Activated naive CD8-positive, alpha-beta T cell treated with anti-CD3 and anti-CD28 coated beads, Interleukin-2, amount 10 ng/mL, durations not matched to agents 7 days and 5 days (primary cell): ENCODE measurements at regions not wholly inside any gene's neighbourhood (a gene's known extent, or its start where the extent isn't known, plus 50 kb on each side); places are given as distances from the start of the nearest gene placed in this dataset.

Experiments
- ATAC-seq: fragments of 150-1000 bp; cut with Tn5 transposase; one replicate; pipeline ENCODE4 v1.10.0; 2021; ENCODE audit warnings: low read depth, moderate library complexity
- POLR2A ChIA-PET: fragments of 350-600 bp; sonication (Branson Sonifier 250); formaldehyde crosslinking; loops from one replicate; lab custom pipeline; 2021; ENCODE audit warnings: antibody characterized with exemption; lab: Charles Lee
- DNase-seq: peaks from one replicate; pipeline ENCODE4 v3.0.0; 2021
- H3K27ac Mint-ChIP-seq: one replicate; pipeline ENCODE4 v1.8.0; 2022; ENCODE audit warnings: mild to moderate bottlenecking, mixed read lengths
- H3K27me3 Mint-ChIP-seq: one replicate; pipeline ENCODE4 v1.8.0; 2022; ENCODE audit warnings: mild to moderate bottlenecking, moderate library complexity, mixed read lengths
- H3K36me3 Mint-ChIP-seq: one replicate; pipeline ENCODE4 v1.8.0; 2021; ENCODE audit warnings: mild to moderate bottlenecking, mixed read lengths
- H3K4me1 Mint-ChIP-seq: one replicate; pipeline ENCODE4 v1.8.0; 2021; ENCODE audit warnings: mixed read lengths
- H3K4me3 Mint-ChIP-seq: one replicate; pipeline ENCODE4 v1.8.0; 2022; ENCODE audit warnings: mild to moderate bottlenecking, moderate library complexity, mixed read lengths
- H3K9me3 Mint-ChIP-seq: one replicate; pipeline ENCODE4 v1.8.0; 2021; ENCODE audit warnings: mixed read lengths

- Mint-ChIP-seq H3K4me3 (no peak overlapping the region), H3K36me3 (no peaks in the 10 kb centered on the region), H3K4me1 (peaks cover 2% of the 10 kb centered on the region), H3K9me3 (no peaks in the 10 kb centered on the region), H3K27me3 (no peaks in the 10 kb centered on the region), H3K27ac (no peak overlapping the region)
- ATAC-seq (no peak), DNase-seq (no peak)
- POLR2A ChIA-PET, result no interaction called here
These were observed 193.7 kb upstream of the FOXN2 start for GRCh38 chr2:48120759-48121242.

DNA sequence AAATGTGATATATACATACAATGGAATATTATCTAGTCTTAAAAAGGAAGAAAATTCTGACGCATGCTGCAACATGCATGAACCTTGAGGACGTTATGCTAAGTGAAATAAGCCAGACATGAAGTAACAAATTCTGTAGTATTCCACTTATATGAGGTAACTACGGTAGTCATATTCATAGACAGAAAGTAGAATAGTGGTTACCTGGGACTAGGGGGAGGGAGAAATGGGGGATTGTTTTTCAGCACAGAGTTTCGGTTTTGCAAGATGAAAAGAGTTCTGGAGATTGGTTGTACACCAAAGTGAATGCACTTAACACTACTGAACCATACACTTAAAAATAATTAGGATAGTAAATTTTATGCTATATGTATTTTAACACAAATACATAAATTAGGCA is 192.3 kb upstream of the FOXN2 start:
- POLR2A ChIA-PET, result no interaction called here
- Mint-ChIP-seq H3K36me3 (no peaks in the 10 kb centered on the region), H3K4me3 (no peak overlapping the region), H3K4me1 (peaks cover 2% of the 10 kb centered on the region), H3K9me3 (no peaks in the 10 kb centered on the region), H3K27ac (no peak overlapping the region), H3K27me3 (no peaks in the 10 kb centered on the region)
- ATAC-seq (peak; percentile 22), DNase-seq (no peak)

GRCh38 chr2:48124592-48124991 is 189.9 kb upstream of the FOXN2 start:
- POLR2A ChIA-PET, result no interaction called here
- ATAC-seq, result no peak
- Mint-ChIP-seq H3K27ac (no peak overlapping the region), H3K4me3 (no peak overlapping the region), H3K4me1 (peaks cover 2% of the 10 kb centered on the region), H3K36me3 (peaks cover 5% of the 10 kb centered on the region), H3K9me3 (peaks cover 4% of the 10 kb centered on the region), H3K27me3 (no peaks in the 10 kb centered on the region)
- DNase-seq, result no peak

GRCh38 chr2:48126162-48126561 is 188.3 kb upstream of the FOXN2 start:
- H3K36me3 Mint-ChIP-seq, result peaks cover 5% of the 10 kb centered on the region
- POLR2A ChIA-PET, result no interaction called here
- no peaks in the 10 kb centered on the region for H3K27me3 Mint-ChIP-seq
- DNase-seq (no peak), ATAC-seq (no peak)
- peaks cover 2% of the 10 kb centered on the region for H3K4me1 Mint-ChIP-seq
- H3K4me3 Mint-ChIP-seq, result no peak overlapping the region
- peaks cover 4% of the 10 kb centered on the region for H3K9me3 Mint-ChIP-seq
- no peak overlapping the region for H3K27ac Mint-ChIP-seq

GRCh38 chr2:48127612-48128191 is 186.8 kb upstream of the FOXN2 start:
- H3K9me3 Mint-ChIP-seq, result peaks cover 4% of the 10 kb centered on the region
- no peak for DNase-seq
- H3K4me1 Mint-ChIP-seq, result no peaks in the 10 kb centered on the region
- H3K27me3 Mint-ChIP-seq, result no peaks in the 10 kb centered on the region
- H3K36me3 Mint-ChIP-seq, result peaks cover 5% of the 10 kb centered on the region
- POLR2A ChIA-PET, result interaction anchor here (0.7 kb wide), 1 partner anchor 214 kb away, joined by 5 read pairs; no protein-coding TSS in a partner anchor
- no peak overlapping the region for H3K4me3 Mint-ChIP-seq
- ATAC-seq, result no peak
- no peak overlapping the region for H3K27ac Mint-ChIP-seq

- no peak overlapping the region for H3K27ac Mint-ChIP-seq
- ATAC-seq, result no peak
These were observed 185.1 kb upstream of the FOXN2 start for GRCh38 chr2:48129293-48129950.

DNA sequence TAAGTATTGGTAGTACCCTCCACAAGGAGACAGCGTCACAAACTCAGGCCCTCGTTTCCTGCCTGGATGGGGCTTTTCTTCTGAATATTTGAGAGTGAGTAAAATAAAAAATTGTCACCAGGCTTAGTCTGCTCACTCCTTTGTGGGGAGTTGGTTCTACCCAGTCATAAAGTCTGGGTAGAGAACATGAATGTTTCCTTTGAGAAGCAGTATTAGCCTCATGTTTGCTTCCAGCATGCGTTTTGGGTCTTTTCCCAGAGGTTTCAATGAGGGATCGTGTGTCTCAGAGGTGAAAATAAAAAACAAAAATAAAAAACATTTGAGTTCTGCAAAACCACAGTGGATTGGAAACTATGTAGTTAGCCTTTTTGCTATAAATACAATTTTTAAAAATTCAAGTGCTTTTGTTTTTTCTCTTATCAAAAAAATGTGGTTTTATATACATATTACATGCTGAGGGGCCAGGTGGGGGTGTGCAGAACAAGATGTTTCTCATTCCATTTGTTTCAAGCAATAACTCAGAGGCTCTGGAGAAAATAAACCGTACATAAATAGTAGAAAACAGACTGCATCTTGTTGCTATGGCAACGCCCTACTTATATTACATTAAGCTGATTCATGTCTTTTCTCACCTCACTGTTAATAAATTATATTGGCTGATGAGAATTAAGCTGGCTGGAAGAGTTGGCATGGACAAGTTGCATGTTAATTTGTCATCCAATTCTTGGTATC is 182.8 kb upstream of the FOXN2 start:
- no peak for ATAC-seq

More at GRCh38 chr2:48129293-48129950, 185.1 kb upstream of the FOXN2 start:
- Mint-ChIP-seq H3K4me1 (no peaks in the 10 kb centered on the region), H3K36me3 (peaks cover 5% of the 10 kb centered on the region), H3K27me3 (no peaks in the 10 kb centered on the region), H3K9me3 (peaks cover 4% of the 10 kb centered on the region), H3K4me3 (no peak overlapping the region)
- POLR2A ChIA-PET, result no interaction called here
- DNase-seq, result no peak

GRCh38 chr2:48132271-48132625 is 182.2 kb upstream of the FOXN2 start:
- H3K4me1 Mint-ChIP-seq, result no peaks in the 10 kb centered on the region
- DNase-seq (no peak), ATAC-seq (no peak)
- POLR2A ChIA-PET, result no interaction called here
- peaks cover 4% of the 10 kb centered on the region for H3K27me3 Mint-ChIP-seq
- H3K36me3 Mint-ChIP-seq, result peaks cover 5% of the 10 kb centered on the region
- H3K4me3 Mint-ChIP-seq, result no peak overlapping the region
- H3K9me3 Mint-ChIP-seq, result peaks cover 8% of the 10 kb centered on the region
- no peak overlapping the region for H3K27ac Mint-ChIP-seq

More for the DNA sequence above, 182.8 kb upstream of the FOXN2 start:
- no peak overlapping the region for H3K4me3 Mint-ChIP-seq
- no peak overlapping the region for H3K27ac Mint-ChIP-seq
- no peaks in the 10 kb centered on the region for H3K4me1 Mint-ChIP-seq
- peaks cover 5% of the 10 kb centered on the region for H3K36me3 Mint-ChIP-seq
- peaks cover 8% of the 10 kb centered on the region for H3K9me3 Mint-ChIP-seq
- no peak for DNase-seq
- peaks cover 4% of the 10 kb centered on the region for H3K27me3 Mint-ChIP-seq
- POLR2A ChIA-PET, result no interaction called here

DNA sequence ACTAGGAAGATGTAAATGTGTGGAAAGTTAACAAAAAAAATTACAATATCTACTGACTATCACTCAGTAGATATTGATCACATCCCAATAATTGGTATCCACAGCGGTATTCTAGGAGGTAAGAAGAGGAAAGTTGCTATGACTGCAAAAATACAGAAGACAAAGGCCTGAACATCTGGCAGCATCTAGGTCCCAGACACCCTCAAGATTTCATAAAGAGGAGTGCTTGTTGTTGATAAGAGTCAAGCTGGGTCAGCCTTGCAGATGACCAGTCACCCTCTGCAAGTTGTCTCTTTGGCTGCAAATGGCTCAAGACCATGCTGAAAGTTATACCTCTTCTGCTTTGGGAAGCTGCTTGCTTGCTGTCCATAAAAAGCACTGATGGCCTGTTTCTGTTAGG is 179.8 kb upstream of the FOXN2 start:
- POLR2A ChIA-PET, result no interaction called here
- ATAC-seq (no peak), DNase-seq (no peak)
- Mint-ChIP-seq H3K4me1 (no peaks in the 10 kb centered on the region), H3K27ac (no peak overlapping the region), H3K36me3 (no peaks in the 10 kb centered on the region), H3K27me3 (peaks cover 4% of the 10 kb centered on the region), H3K4me3 (no peak overlapping the region), H3K9me3 (peaks cover 4% of the 10 kb centered on the region)

GRCh38 chr2:48135797-48136196 is 178.7 kb upstream of the FOXN2 start:
- Mint-ChIP-seq H3K9me3 (peaks cover 4% of the 10 kb centered on the region), H3K27ac (no peak overlapping the region), H3K36me3 (no peaks in the 10 kb centered on the region), H3K4me1 (no peaks in the 10 kb centered on the region), H3K4me3 (no peak overlapping the region), H3K27me3 (peaks cover 4% of the 10 kb centered on the region)
- ATAC-seq (no peak), DNase-seq (no peak)
- POLR2A ChIA-PET, result no interaction called here

GRCh38 chr2:48137829-48138228 is 176.7 kb upstream of the FOXN2 start:
- peaks cover under 1% of the 10 kb centered on the region for H3K36me3 Mint-ChIP-seq
- peaks cover 4% of the 10 kb centered on the region for H3K9me3 Mint-ChIP-seq
- no peaks in the 10 kb centered on the region for H3K4me1 Mint-ChIP-seq
- POLR2A ChIA-PET, result no interaction called here
- no peak for ATAC-seq
- H3K27ac Mint-ChIP-seq, result no peak overlapping the region
- H3K4me3 Mint-ChIP-seq, result no peak overlapping the region
- H3K27me3 Mint-ChIP-seq, result peaks cover 4% of the 10 kb centered on the region
- no peak for DNase-seq

- no peak overlapping the region for H3K4me3 Mint-ChIP-seq
- H3K27me3 Mint-ChIP-seq, result peaks cover 4% of the 10 kb centered on the region
- no peaks in the 10 kb centered on the region for H3K4me1 Mint-ChIP-seq
- no peak for DNase-seq
- POLR2A ChIA-PET, result no interaction called here
- peaks cover 5% of the 10 kb centered on the region for H3K36me3 Mint-ChIP-seq
- peaks cover 8% of the 10 kb centered on the region for H3K9me3 Mint-ChIP-seq
- no peak for ATAC-seq
- H3K27ac Mint-ChIP-seq, result no peak overlapping the region
These were observed 175.6 kb upstream of the FOXN2 start for GRCh38 chr2:48138898-48139297.

DNA sequence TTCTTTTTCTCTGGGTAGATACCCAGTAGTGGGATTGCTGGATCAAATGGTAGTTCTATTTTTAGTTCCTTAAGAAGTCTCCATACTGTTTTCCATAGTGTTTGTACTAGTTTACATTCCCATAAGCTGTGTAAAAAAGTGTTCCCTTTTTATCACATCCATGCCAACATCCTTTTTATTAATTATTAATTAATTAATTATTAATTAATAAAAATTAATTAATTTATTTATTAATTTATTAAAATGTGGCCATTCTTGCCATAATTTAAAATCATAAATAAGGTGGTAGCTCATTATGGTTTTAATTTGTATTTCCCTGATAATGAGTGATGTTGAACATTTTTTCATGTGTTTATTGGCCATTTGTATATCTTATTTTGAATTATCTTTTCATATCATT is 173.9 kb upstream of the FOXN2 start:
- Mint-ChIP-seq H3K9me3 (peaks cover 8% of the 10 kb centered on the region), H3K27ac (no peak overlapping the region), H3K36me3 (peaks cover 7% of the 10 kb centered on the region), H3K4me3 (no peak overlapping the region), H3K27me3 (peaks cover 4% of the 10 kb centered on the region), H3K4me1 (peaks cover 12% of the 10 kb centered on the region)
- no peak for DNase-seq
- ATAC-seq, result no peak
- POLR2A ChIA-PET, result no interaction called here

DNA sequence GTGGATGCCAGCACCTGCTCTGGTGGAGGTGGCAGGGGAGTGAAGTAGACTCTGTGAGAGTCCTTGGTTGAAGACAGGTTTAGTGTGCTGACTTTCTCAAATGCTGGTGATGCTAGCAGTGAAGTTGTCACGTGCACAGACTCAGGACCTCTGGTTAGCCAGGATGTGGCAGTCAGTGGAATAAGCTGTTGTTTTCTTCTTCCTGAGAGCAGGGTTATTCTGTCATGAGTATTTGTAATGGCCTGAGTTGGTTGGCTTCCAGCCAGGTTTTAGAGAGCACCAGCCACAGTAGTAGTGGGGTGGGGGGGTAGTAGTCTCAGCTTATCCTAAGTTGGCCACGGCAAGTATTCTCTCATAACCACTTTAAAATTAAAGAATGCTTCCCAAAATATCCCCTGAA is 169.7 kb upstream of the FOXN2 start:
- Mint-ChIP-seq H3K27ac (peak overlapping the region; percentile 68), H3K9me3 (peaks cover 4% of the 10 kb centered on the region), H3K36me3 (peaks cover 8% of the 10 kb centered on the region), H3K27me3 (no peaks in the 10 kb centered on the region), H3K4me1 (peaks cover 18% of the 10 kb centered on the region), H3K4me3 (peak overlapping the region; percentile 52)
- DNase-seq (no peak), ATAC-seq (peak; percentile 79)
- POLR2A ChIA-PET, result no interaction called here
